Stomach (tissue), 8 donors: ENCODE measurements at regions not wholly inside any gene's neighbourhood (a gene's known extent, or its start where the extent isn't known, plus 50 kb on each side); places are given as distances from the start of the nearest gene placed in this dataset.
"Not testable (repeated sequence)": the region's sequence is repeated elsewhere in the genome, so short reads cannot be mapped to it uniquely, and the experiment has no call there.

ENCODE experiments used
- DNase-seq, 2 donors: peaks; one replicate each; pipeline versions ENCODE4 v3.0.0 to v3.0.0-alpha.2; 2013 to 2019
- H3K27ac ChIP-seq, 5 donors: fragments of 200-600 bp in 4 of 5; sonication (generic) in 4 of 5; one replicate each; pipeline ENCODE4 v1.5.1; 2013 to 2019; ENCODE audit warnings: mild to moderate bottlenecking in 1 of 5, moderate library complexity in 1 of 5
- H3K27me3 ChIP-seq, 3 donors: fragments of 200-600 bp; sonication (generic); one replicate each; pipeline ENCODE4 v1.5.1; 2017 to 2019; ENCODE audit warnings: mixed run types in 1 of 3
- H3K36me3 ChIP-seq, 4 donors: fragments of 200-600 bp; sonication (generic); 1 replicate in 3 of 4; 2 replicates in 1 of 4; pipeline ENCODE4 v1.5.1; 2016 to 2019
- H3K4me1 ChIP-seq, 4 donors: fragments of 200-600 bp; sonication (generic); one replicate each; pipeline ENCODE4 v1.5.1; 2016 to 2019
- H3K4me3 ChIP-seq, 4 donors: fragments of 200-600 bp; sonication (generic) in 3 of 4; one replicate each; pipeline ENCODE4 v1.5.1; 2016 to 2019; ENCODE audit warnings: mild to moderate bottlenecking in 1 of 4
- H3K9me3 ChIP-seq, 4 donors: fragments of 200-600 bp; sonication (generic); one replicate each; pipeline ENCODE4 v1.5.1; 2016 to 2019
- EP300 ChIP-seq: sonication (generic); formaldehyde crosslinking; IDR thresholded peaks from one replicate; pipeline ENCODE4 v1.6.1; 2017; ENCODE audit warnings: antibody characterized with exemption
- POLR2A ChIP-seq, 4 donors: fragments of 450-650 bp; IDR thresholded peaks; one replicate each; pipeline ENCODE4 v1.6.1; 2016; ENCODE audit warnings: antibody characterized with exemption in 4 of 4, control low read depth in 2 of 4, mild to moderate bottlenecking in 1 of 4, moderate library complexity in 1 of 4
- POLR2AphosphoS5 ChIP-seq, 3 donors: sonication (generic); formaldehyde crosslinking; IDR thresholded peaks; one replicate each; pipeline ENCODE4 v1.6.1; 2016; ENCODE audit warnings: antibody characterized with exemption in 3 of 3
- WGBS, 5 donors: extraction: QIAGEN DNeasy Blood & Tissue Kit in 3 of 5; methylation state at CpG; one replicate each; pipeline versions ENCODE4 v1.1.5 to v1.1.7; 2013 to 2018; 5-methylcytosine and 5-hydroxymethylcytosine counted together
- intact Hi-C: fragments of 100-400 bp; cut with DNase I; formaldehyde crosslinking; loops from one replicate; pipeline ENCODE4 v1.15.1; 2023; ENCODE audit warnings: low total_unique reads
- TF ChIP-seq, protein P1 (sequence below), 7 experiments: fragments of 450-650 bp in 4 of 7; fragments of 200-600 bp in 3 of 7; sonication (generic) in 3 of 7; IDR thresholded peaks; one replicate each; pipeline ENCODE4 v1.5.1; 2016 to 2019; ENCODE audit warnings: antibody characterized with exemption in 7 of 7, control low read depth in 2 of 7, mild to moderate bottlenecking in 1 of 7
- donor health status: healthy with polysubstance abuse.
- donor health status: Bipolar disorder and iron deficiency.
- donor health status: healthy.

- WGBS, 5 donors = 70 to 85% (median 82%) methylated on average over 3 of the region's 3 CpGs
- H3K27ac ChIP-seq = no peak overlapping the region
These were observed 548.6 kb downstream of the KIF4B start for GRCh38 chr5:155562158-155562557.

GRCh38 chr5:155564541-155564940 is 551.0 kb downstream of the KIF4B start:
- no peaks in the 10 kb centered on the region for H3K27me3 ChIP-seq
- H3K4me1 ChIP-seq = no peaks in the 10 kb centered on the region
- DNase-seq = no peak
- no peak overlapping the region for H3K27ac ChIP-seq
- 72 to 86% (median 79%) methylated on average over 12 of the region's 12 CpGs for WGBS, 5 donors
- TF ChIP-seq POLR2A (IDR thresholded peaks at IDR 0.05) (no peak), POLR2AphosphoS5 (IDR thresholded peaks at IDR 0.05) (no peak), EP300 (no peak)
- TF ChIP-seq, protein P1, sequence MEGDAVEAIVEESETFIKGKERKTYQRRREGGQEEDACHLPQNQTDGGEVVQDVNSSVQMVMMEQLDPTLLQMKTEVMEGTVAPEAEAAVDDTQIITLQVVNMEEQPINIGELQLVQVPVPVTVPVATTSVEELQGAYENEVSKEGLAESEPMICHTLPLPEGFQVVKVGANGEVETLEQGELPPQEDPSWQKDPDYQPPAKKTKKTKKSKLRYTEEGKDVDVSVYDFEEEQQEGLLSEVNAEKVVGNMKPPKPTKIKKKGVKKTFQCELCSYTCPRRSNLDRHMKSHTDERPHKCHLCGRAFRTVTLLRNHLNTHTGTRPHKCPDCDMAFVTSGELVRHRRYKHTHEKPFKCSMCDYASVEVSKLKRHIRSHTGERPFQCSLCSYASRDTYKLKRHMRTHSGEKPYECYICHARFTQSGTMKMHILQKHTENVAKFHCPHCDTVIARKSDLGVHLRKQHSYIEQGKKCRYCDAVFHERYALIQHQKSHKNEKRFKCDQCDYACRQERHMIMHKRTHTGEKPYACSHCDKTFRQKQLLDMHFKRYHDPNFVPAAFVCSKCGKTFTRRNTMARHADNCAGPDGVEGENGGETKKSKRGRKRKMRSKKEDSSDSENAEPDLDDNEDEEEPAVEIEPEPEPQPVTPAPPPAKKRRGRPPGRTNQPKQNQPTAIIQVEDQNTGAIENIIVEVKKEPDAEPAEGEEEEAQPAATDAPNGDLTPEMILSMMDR (IDR thresholded peaks at IDR 0.05) = no peak
- intact Hi-C loops = no loop called here
- H3K36me3 ChIP-seq = no peaks in the 10 kb centered on the region
- no peak overlapping the region for H3K4me3 ChIP-seq
- H3K9me3 ChIP-seq = peaks cover 0 to 6% (median 3%) of the 10 kb centered on the region in 4 donors

More at GRCh38 chr5:155562158-155562557, 548.6 kb downstream of the KIF4B start:
- no peaks in the 10 kb centered on the region for H3K4me1 ChIP-seq
- H3K9me3 ChIP-seq = peaks cover 0 to 3% (median 0%) of the 10 kb centered on the region in 4 donors
- no peaks in the 10 kb centered on the region for H3K36me3 ChIP-seq
- no peak for DNase-seq
- H3K27me3 ChIP-seq = no peaks in the 10 kb centered on the region
- intact Hi-C loops = no loop called here
- no peak for TF ChIP-seq POLR2AphosphoS5 (IDR thresholded peaks at IDR 0.05)
- H3K4me3 ChIP-seq = no peak overlapping the region

GRCh38 chr5:155575861-155576260 is 562.3 kb downstream of the KIF4B start:
- H3K27me3 ChIP-seq = no peaks in the 10 kb centered on the region
- WGBS, 5 donors = 38 to 55% (median 48%) methylated on average over 3 of the region's 3 CpGs
- H3K4me1 ChIP-seq = no peaks in the 10 kb centered on the region
- H3K4me3 ChIP-seq = no peak overlapping the region
- no peaks in the 10 kb centered on the region for H3K36me3 ChIP-seq
- no peak for TF ChIP-seq POLR2A (IDR thresholded peaks at IDR 0.05)
- H3K9me3 ChIP-seq = peaks cover 0 to 2% (median 0%) of the 10 kb centered on the region in 4 donors
- intact Hi-C loops = no loop called here
- no peak overlapping the region for H3K27ac ChIP-seq
- DNase-seq = no peak

- intact Hi-C loops, H3K36me3 ChIP-seq, H3K4me3 ChIP-seq, H3K27me3 ChIP-seq, H3K27ac ChIP-seq, H3K9me3 ChIP-seq, H3K4me1 ChIP-seq, DNase-seq: not testable (repeated sequence)
- WGBS, 5 donors = 88 to 96% (median 94%) methylated on average over 6 to 21 of the region's 21 CpGs
These were observed 573.3 kb downstream of the KIF4B start for GRCh38 chr5:155586808-155587207.

GRCh38 chr5:155587458-155587857 is 573.9 kb downstream of the KIF4B start:
- no peak for DNase-seq
- Histone ChIP-seq H3K36me3 (no peaks in the 10 kb centered on the region), H3K27ac (no peak overlapping the region), H3K27me3 (no peaks in the 10 kb centered on the region), H3K4me3 (no peak overlapping the region), H3K9me3 (no peaks in the 10 kb centered on the region), H3K4me1 (no peaks in the 10 kb centered on the region)
- intact Hi-C loops = no loop called here
- no peak for TF ChIP-seq EP300
- TF ChIP-seq POLR2A (IDR thresholded peaks at IDR 0.05) = no peak
- no peak for TF ChIP-seq POLR2AphosphoS5 (IDR thresholded peaks at IDR 0.05)
- TF ChIP-seq, protein P1 (IDR thresholded peaks at IDR 0.05) = no peak
- 32 to 45% (median 37%) methylated on average over 1 of the region's 1 CpG for WGBS, 5 donors

DNA sequence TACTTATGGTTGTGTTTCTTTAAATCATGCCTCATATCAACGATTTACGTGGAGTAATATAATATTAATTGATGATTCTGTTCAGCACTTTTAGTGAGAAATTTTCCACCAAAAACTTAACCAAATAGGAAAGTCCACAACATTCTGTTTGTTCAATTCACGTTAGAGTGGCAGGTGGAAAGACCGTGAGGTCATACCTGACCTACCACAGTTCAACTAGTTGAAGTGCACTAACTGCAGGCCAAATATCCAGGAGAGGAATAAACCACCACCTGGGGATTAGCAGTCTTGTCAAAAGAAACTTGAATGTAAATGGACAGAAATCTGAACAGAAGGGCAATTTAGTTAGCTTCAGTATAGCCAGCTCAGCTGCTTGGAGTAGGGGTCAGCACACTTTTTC is 577.7 kb downstream of the KIF4B start:
- WGBS, 5 donors = 58 to 74% (median 66%) methylated on average over 4 of the region's 4 CpGs
- Histone ChIP-seq H3K4me3 (no peak overlapping the region), H3K4me1 (no peaks in the 10 kb centered on the region), H3K36me3 (no peaks in the 10 kb centered on the region), H3K27ac (no peak overlapping the region), H3K9me3 (no peaks in the 10 kb centered on the region), H3K27me3 (no peaks in the 10 kb centered on the region)
- DNase-seq = no peak
- intact Hi-C loops = no loop called here
- TF ChIP-seq, protein P1 (IDR thresholded peaks at IDR 0.05) = no peak
- no peak for TF ChIP-seq EP300
- no peak for TF ChIP-seq POLR2AphosphoS5 (IDR thresholded peaks at IDR 0.05)
